ENCODE measurements at regions not wholly inside any gene's neighbourhood (a gene's known extent, or its start where the extent isn't known, plus 50 kb on each side); places are given as distances from the start of the nearest gene placed in this dataset.

- no peaks in the 10 kb centered on the region for H3K9me3 ChIP-seq
- H3K4me1 ChIP-seq: no peaks in the 10 kb centered on the region
- H3K27ac ChIP-seq: no peak overlapping the region
- no peaks in the 10 kb centered on the region for H3K27me3 ChIP-seq
- WGBS, 2 donors: 69 to 70% methylated on average over 6 of the region's 6 CpGs
- TF ChIP-seq CTCF (IDR thresholded peaks at IDR 0.05): no peak
- no peak overlapping the region for H3K4me3 ChIP-seq
- H3K36me3 ChIP-seq: no peaks in the 10 kb centered on the region
- intact Hi-C loops (cut with DNase I): no loop called here
- DNase-seq (no peak), ATAC-seq (no peak)
Observed at GRCh38 chr6:121600389-121601168, 165.1 kb downstream of the GJA1 start.

GRCh38 chr6:121603486-121603885 lies 168.0 kb downstream of the GJA1 start:
- H3K4me3 ChIP-seq: no peak overlapping the region
- intact Hi-C loops (cut with DNase I): no loop called here
- no peak for DNase-seq
- no peaks in the 10 kb centered on the region for H3K4me1 ChIP-seq
- no peak for TF ChIP-seq CTCF (IDR thresholded peaks at IDR 0.05)
- no peak overlapping the region for H3K27ac ChIP-seq
- no peaks in the 10 kb centered on the region for H3K9me3 ChIP-seq
- 81 to 85% methylated on average over 4 of the region's 4 CpGs for WGBS, 2 donors
- no peaks in the 10 kb centered on the region for H3K27me3 ChIP-seq
- no peak for ATAC-seq
- H3K36me3 ChIP-seq: no peaks in the 10 kb centered on the region

- Histone ChIP-seq H3K9me3 (no peaks in the 10 kb centered on the region), H3K27me3 (no peaks in the 10 kb centered on the region), H3K27ac (no peak overlapping the region), H3K4me3 (no peak overlapping the region), H3K4me1 (no peaks in the 10 kb centered on the region), H3K36me3 (no peaks in the 10 kb centered on the region)
- 81 to 85% methylated on average over 2 of the region's 2 CpGs for WGBS, 2 donors
- intact Hi-C loops (cut with DNase I): no loop called here
- no peak for ATAC-seq
- DNase-seq: no peak
- TF ChIP-seq CTCF (IDR thresholded peaks at IDR 0.05): no peak
Observed at GRCh38 chr6:121607721-121608120, 172.3 kb downstream of the GJA1 start.

GRCh38 chr6:121608270-121608669 lies 172.8 kb downstream of the GJA1 start:
- TF ChIP-seq CTCF (IDR thresholded peaks at IDR 0.05): no peak
- no peak overlapping the region for H3K4me3 ChIP-seq
- H3K4me1 ChIP-seq: no peaks in the 10 kb centered on the region
- H3K9me3 ChIP-seq: no peaks in the 10 kb centered on the region
- ATAC-seq: no peak
- intact Hi-C loops (cut with DNase I): no loop called here
- no peaks in the 10 kb centered on the region for H3K36me3 ChIP-seq
- no peak for DNase-seq
- no peak overlapping the region for H3K27ac ChIP-seq
- no peaks in the 10 kb centered on the region for H3K27me3 ChIP-seq
- WGBS, 2 donors: 86 to 88% methylated on average over 3 of the region's 3 CpGs

All from heart right ventricle (tissue), 16 donors.